ENCODE measurements at regions not wholly inside any gene's neighbourhood (a gene's known extent, or its start where the extent isn't known, plus 50 kb on each side); places are given as distances from the start of the nearest gene placed in this dataset.

GRCh38 chr18:41036346-41036745, 918.7 kb upstream of the PIK3C3 start:
- TF ChIP-seq CTCF (IDR thresholded peaks at IDR 0.05) (no peak), POLR2A (IDR thresholded peaks at IDR 0.05) (no peak)

All from ovary (tissue), 3 donors.